ENCODE measurements at regions not wholly inside any gene's neighbourhood (a gene's known extent, or its start where the extent isn't known, plus 50 kb on each side); places are given as distances from the start of the nearest gene placed in this dataset.
"Not testable (repeated sequence)": the region's sequence is repeated elsewhere in the genome, so short reads cannot be mapped to it uniquely, and the experiment has no call there.

- no peak for DNase-seq (ENCODE audit: low spot score)
- H3K27ac Mint-ChIP-seq (ENCODE audit: unreplicated experiment) = no peak overlapping the region
- no peaks in the 10 kb centered on the region for H3K9me3 Mint-ChIP-seq (ENCODE audit: unreplicated experiment)
- no peak for TF ChIP-seq CTCF (IDR thresholded peaks at IDR 0.05; ENCODE audit: unreplicated experiment)
- peaks cover 2% of the 10 kb centered on the region for H3K27me3 Mint-ChIP-seq (ENCODE audit: unreplicated experiment)
- no peaks in the 10 kb centered on the region for H3K36me3 Mint-ChIP-seq (ENCODE audit: low read depth, unreplicated experiment)
- H3K4me1 Mint-ChIP-seq (ENCODE audit: unreplicated experiment) = no peaks in the 10 kb centered on the region
- no peak overlapping the region for H3K4me3 Mint-ChIP-seq (ENCODE audit: unreplicated experiment)
These were observed 690.9 kb upstream of the LMO3 start for GRCh38 chr12:17296882-17297281.

- no peak overlapping the region for H3K4me3 Mint-ChIP-seq (ENCODE audit: unreplicated experiment)
- no peak overlapping the region for H3K27ac Mint-ChIP-seq (ENCODE audit: unreplicated experiment)
- no peaks in the 10 kb centered on the region for H3K4me1 Mint-ChIP-seq (ENCODE audit: unreplicated experiment)
- H3K27me3 Mint-ChIP-seq (ENCODE audit: unreplicated experiment) = no peaks in the 10 kb centered on the region
- no peaks in the 10 kb centered on the region for H3K9me3 Mint-ChIP-seq (ENCODE audit: unreplicated experiment)
- no peak for TF ChIP-seq CTCF (IDR thresholded peaks at IDR 0.05; ENCODE audit: unreplicated experiment)
- no peaks in the 10 kb centered on the region for H3K36me3 Mint-ChIP-seq (ENCODE audit: low read depth, unreplicated experiment)
- DNase-seq (ENCODE audit: low spot score) = no peak
These were observed 680.9 kb upstream of the LMO3 start for GRCh38 chr12:17286874-17287273.

GRCh38 chr12:17284873-17285272 lies 678.9 kb upstream of the LMO3 start:
- TF ChIP-seq CTCF (IDR thresholded peaks at IDR 0.05; ENCODE audit: unreplicated experiment) = no peak
- no peak overlapping the region for H3K4me3 Mint-ChIP-seq (ENCODE audit: unreplicated experiment)
- H3K9me3 Mint-ChIP-seq (ENCODE audit: unreplicated experiment) = no peaks in the 10 kb centered on the region
- H3K27ac Mint-ChIP-seq (ENCODE audit: unreplicated experiment) = no peak overlapping the region
- no peak for DNase-seq (ENCODE audit: low spot score)
- no peaks in the 10 kb centered on the region for H3K27me3 Mint-ChIP-seq (ENCODE audit: unreplicated experiment)
- no peaks in the 10 kb centered on the region for H3K36me3 Mint-ChIP-seq (ENCODE audit: low read depth, unreplicated experiment)
- H3K4me1 Mint-ChIP-seq (ENCODE audit: unreplicated experiment) = no peaks in the 10 kb centered on the region

- no peaks in the 10 kb centered on the region for H3K36me3 Mint-ChIP-seq (ENCODE audit: low read depth, unreplicated experiment)
- DNase-seq (ENCODE audit: low spot score) = no peak
- no peaks in the 10 kb centered on the region for H3K27me3 Mint-ChIP-seq (ENCODE audit: unreplicated experiment)
- H3K27ac Mint-ChIP-seq (ENCODE audit: unreplicated experiment) = no peak overlapping the region
- no peak overlapping the region for H3K4me3 Mint-ChIP-seq (ENCODE audit: unreplicated experiment)
- no peaks in the 10 kb centered on the region for H3K4me1 Mint-ChIP-seq (ENCODE audit: unreplicated experiment)
- H3K9me3 Mint-ChIP-seq (ENCODE audit: unreplicated experiment) = no peaks in the 10 kb centered on the region
- TF ChIP-seq CTCF (IDR thresholded peaks at IDR 0.05; ENCODE audit: unreplicated experiment) = no peak
These were observed 677.6 kb upstream of the LMO3 start for GRCh38 chr12:17283563-17283962.

- H3K27ac Mint-ChIP-seq (ENCODE audit: unreplicated experiment); H3K9me3 Mint-ChIP-seq (ENCODE audit: unreplicated experiment); H3K36me3 Mint-ChIP-seq (ENCODE audit: low read depth, unreplicated experiment); H3K4me3 Mint-ChIP-seq (ENCODE audit: unreplicated experiment); H3K4me1 Mint-ChIP-seq (ENCODE audit: unreplicated experiment); H3K27me3 Mint-ChIP-seq (ENCODE audit: unreplicated experiment); DNase-seq (ENCODE audit: low spot score): not testable (repeated sequence)
These were observed 676.2 kb upstream of the LMO3 start for GRCh38 chr12:17282169-17282568.

GRCh38 chr12:17278946-17279345 lies 673.0 kb upstream of the LMO3 start:
- TF ChIP-seq CTCF (IDR thresholded peaks at IDR 0.05; ENCODE audit: unreplicated experiment) = peak; percentile 70

More at GRCh38 chr12:17278946-17279345, 673.0 kb upstream of the LMO3 start:
- Mint-ChIP-seq H3K4me3 (ENCODE audit: unreplicated experiment) (no peak overlapping the region), H3K27me3 (ENCODE audit: unreplicated experiment) (no peaks in the 10 kb centered on the region), H3K36me3 (ENCODE audit: low read depth, unreplicated experiment) (no peaks in the 10 kb centered on the region), H3K27ac (ENCODE audit: unreplicated experiment) (no peak overlapping the region), H3K4me1 (ENCODE audit: unreplicated experiment) (no peaks in the 10 kb centered on the region), H3K9me3 (ENCODE audit: unreplicated experiment) (no peaks in the 10 kb centered on the region)
- no peak for DNase-seq (ENCODE audit: low spot score)
